Activated CD8-positive, alpha-beta memory T cell treated with anti-CD3 and anti-CD28 coated beads, Interleukin-2, amount 50 U/mL, for 24 hours (primary cell): ENCODE measurements at regions not wholly inside any gene's neighbourhood (a gene's known extent, or its start where the extent isn't known, plus 50 kb on each side); places are given as distances from the start of the nearest gene placed in this dataset.

ENCODE experiments used
- DNase-seq: peaks from one replicate; pipeline ENCODE4 v3.0.0-alpha.2; 2020; ENCODE audit errors: extremely low read depth

GRCh38 chr6:1482381-1483166 lies 93.2 kb downstream of the FOXF2 start:
- DNase-seq: no peak

- no peak for DNase-seq
Measured at GRCh38 chr6:1485678-1486077, 96.3 kb downstream of the FOXF2 start.

- no peak for DNase-seq
Measured at GRCh38 chr6:1486387-1486786, 97.0 kb downstream of the FOXF2 start.

- DNase-seq: no peak
Measured at GRCh38 chr6:1487239-1487638, 97.9 kb downstream of the FOXF2 start.

- no peak for DNase-seq
Measured at GRCh38 chr6:1491025-1491424, 101.6 kb downstream of the FOXF2 start.

- DNase-seq: no peak
Measured at GRCh38 chr6:1491591-1492319, 102.4 kb downstream of the FOXF2 start.

GRCh38 chr6:1494671-1495070 lies 105.3 kb downstream of the FOXF2 start:
- DNase-seq: no peak

- no peak for DNase-seq
Measured at GRCh38 chr6:1495344-1495743, 106.0 kb downstream of the FOXF2 start.

- no peak for DNase-seq
Measured at GRCh38 chr6:1496092-1496491, 106.7 kb downstream of the FOXF2 start.

- no peak for DNase-seq
Measured at GRCh38 chr6:1496836-1497760, 107.7 kb downstream of the FOXF2 start.

GRCh38 chr6:1497761-1498105 lies 108.4 kb downstream of the FOXF2 start:
- no peak for DNase-seq

- DNase-seq: no peak
Measured at GRCh38 chr6:1498491-1499113, 109.2 kb downstream of the FOXF2 start.

GRCh38 chr6:1499777-1500176 lies 109.9 kb upstream of the FOXC1 start:
- no peak for DNase-seq

GRCh38 chr6:1500913-1501312 lies 108.8 kb upstream of the FOXC1 start:
- DNase-seq: no peak

- no peak for DNase-seq
Measured at GRCh38 chr6:1502041-1502440, 107.7 kb upstream of the FOXC1 start.

GRCh38 chr6:1503811-1504210 lies 105.9 kb upstream of the FOXC1 start:
- DNase-seq: no peak

- no peak for DNase-seq
Measured at GRCh38 chr6:1504465-1504864, 105.2 kb upstream of the FOXC1 start.

- no peak for DNase-seq
Measured at GRCh38 chr6:1507251-1507650, 102.5 kb upstream of the FOXC1 start.

GRCh38 chr6:1509241-1509640 lies 100.5 kb upstream of the FOXC1 start:
- no peak for DNase-seq

- no peak for DNase-seq
Measured at GRCh38 chr6:1510239-1510638, 99.5 kb upstream of the FOXC1 start.

GRCh38 chr6:1513215-1513780 lies 96.4 kb upstream of the FOXC1 start:
- DNase-seq: no peak

GRCh38 chr6:1514078-1514477 lies 95.6 kb upstream of the FOXC1 start:
- no peak for DNase-seq
